ENCODE measurements at regions not wholly inside any gene's neighbourhood (a gene's known extent, or its start where the extent isn't known, plus 50 kb on each side); places are given as distances from the start of the nearest gene placed in this dataset.

- TF ChIP-seq ELF4 (CRISPR knock-in tag; IDR thresholded peaks at IDR 0.05; ENCODE audit: low read depth) = no peak
- TF ChIP-seq RELA (CRISPR knock-in tag; IDR thresholded peaks at IDR 0.05; ENCODE audit: borderline replicate concordance) = no peak
- TF ChIP-seq, protein P1, sequence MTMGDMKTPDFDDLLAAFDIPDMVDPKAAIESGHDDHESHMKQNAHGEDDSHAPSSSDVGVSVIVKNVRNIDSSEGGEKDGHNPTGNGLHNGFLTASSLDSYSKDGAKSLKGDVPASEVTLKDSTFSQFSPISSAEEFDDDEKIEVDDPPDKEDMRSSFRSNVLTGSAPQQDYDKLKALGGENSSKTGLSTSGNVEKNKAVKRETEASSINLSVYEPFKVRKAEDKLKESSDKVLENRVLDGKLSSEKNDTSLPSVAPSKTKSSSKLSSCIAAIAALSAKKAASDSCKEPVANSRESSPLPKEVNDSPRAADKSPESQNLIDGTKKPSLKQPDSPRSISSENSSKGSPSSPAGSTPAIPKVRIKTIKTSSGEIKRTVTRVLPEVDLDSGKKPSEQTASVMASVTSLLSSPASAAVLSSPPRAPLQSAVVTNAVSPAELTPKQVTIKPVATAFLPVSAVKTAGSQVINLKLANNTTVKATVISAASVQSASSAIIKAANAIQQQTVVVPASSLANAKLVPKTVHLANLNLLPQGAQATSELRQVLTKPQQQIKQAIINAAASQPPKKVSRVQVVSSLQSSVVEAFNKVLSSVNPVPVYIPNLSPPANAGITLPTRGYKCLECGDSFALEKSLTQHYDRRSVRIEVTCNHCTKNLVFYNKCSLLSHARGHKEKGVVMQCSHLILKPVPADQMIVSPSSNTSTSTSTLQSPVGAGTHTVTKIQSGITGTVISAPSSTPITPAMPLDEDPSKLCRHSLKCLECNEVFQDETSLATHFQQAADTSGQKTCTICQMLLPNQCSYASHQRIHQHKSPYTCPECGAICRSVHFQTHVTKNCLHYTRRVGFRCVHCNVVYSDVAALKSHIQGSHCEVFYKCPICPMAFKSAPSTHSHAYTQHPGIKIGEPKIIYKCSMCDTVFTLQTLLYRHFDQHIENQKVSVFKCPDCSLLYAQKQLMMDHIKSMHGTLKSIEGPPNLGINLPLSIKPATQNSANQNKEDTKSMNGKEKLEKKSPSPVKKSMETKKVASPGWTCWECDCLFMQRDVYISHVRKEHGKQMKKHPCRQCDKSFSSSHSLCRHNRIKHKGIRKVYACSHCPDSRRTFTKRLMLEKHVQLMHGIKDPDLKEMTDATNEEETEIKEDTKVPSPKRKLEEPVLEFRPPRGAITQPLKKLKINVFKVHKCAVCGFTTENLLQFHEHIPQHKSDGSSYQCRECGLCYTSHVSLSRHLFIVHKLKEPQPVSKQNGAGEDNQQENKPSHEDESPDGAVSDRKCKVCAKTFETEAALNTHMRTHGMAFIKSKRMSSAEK (CRISPR knock-in tag; IDR thresholded peaks at IDR 0.05; ENCODE audit: borderline replicate concordance) = no peak
- no peak for TF ChIP-seq NFE2L1 (CRISPR knock-in tag; IDR thresholded peaks at IDR 0.05)
- no peak for TF ChIP-seq ESRRA (CRISPR knock-in tag; IDR thresholded peaks at IDR 0.05; ENCODE audit: borderline replicate concordance)
- no peak for TF ChIP-seq OVOL2 (CRISPR knock-in tag; IDR thresholded peaks at IDR 0.05; ENCODE audit: borderline replicate concordance)
- TF ChIP-seq, protein P2, sequence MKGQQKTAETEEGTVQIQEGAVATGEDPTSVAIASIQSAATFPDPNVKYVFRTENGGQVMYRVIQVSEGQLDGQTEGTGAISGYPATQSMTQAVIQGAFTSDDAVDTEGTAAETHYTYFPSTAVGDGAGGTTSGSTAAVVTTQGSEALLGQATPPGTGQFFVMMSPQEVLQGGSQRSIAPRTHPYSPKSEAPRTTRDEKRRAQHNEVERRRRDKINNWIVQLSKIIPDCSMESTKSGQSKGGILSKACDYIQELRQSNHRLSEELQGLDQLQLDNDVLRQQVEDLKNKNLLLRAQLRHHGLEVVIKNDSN (CRISPR knock-in tag; IDR thresholded peaks at IDR 0.05) = no peak
- no peak for TF ChIP-seq GTF2I (CRISPR knock-in tag; conservative IDR thresholded peaks at IDR 0.05)
- no peak for TF ChIP-seq FOXP1 (CRISPR knock-in tag; IDR thresholded peaks at IDR 0.05; ENCODE audit: borderline replicate concordance)
- TF ChIP-seq MYBL2 (CRISPR knock-in tag; IDR thresholded peaks at IDR 0.05) = no peak
- TF ChIP-seq ZNF138 (CRISPR knock-in tag; conservative IDR thresholded peaks at IDR 0.05) = no peak
Observed at GRCh38 chr3:18018491-18019160, 276.2 kb upstream of the TBC1D5 start (continued).

DNA sequence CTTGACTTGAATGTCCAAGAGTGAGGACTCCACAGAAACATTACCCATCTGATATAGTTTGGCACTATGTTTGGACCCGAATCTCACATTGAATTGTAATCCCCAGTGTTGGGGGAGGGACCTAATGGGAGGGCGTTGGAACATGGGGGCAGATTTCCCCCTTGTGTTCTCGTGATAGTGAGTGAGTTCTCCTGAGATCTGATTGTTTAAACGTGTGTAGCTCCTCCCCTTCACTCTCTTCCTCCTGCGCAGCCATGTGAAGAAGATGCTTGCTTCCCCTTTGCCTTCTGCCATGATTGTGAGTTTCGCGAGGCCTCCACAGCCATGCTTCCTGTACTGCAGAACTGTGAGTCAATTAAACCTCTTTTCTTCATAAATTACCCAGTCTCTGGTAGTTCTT, 273.9 kb upstream of the TBC1D5 start:
- no peak overlapping the region for H3K4me3 Mint-ChIP-seq
- DNase-seq (ENCODE audit: low spot score) = no peak
- CTCF ChIA-PET = no interaction called here
- no peak for TF ChIP-seq ZNF416 (CRISPR knock-in tag; IDR thresholded peaks at IDR 0.05)
- TF ChIP-seq PRRX2 (CRISPR knock-in tag; IDR thresholded peaks at IDR 0.05) = no peak
- TF ChIP-seq IRF2 (CRISPR knock-in tag; IDR thresholded peaks at IDR 0.05; ENCODE audit: borderline replicate concordance, low read depth) = no peak
- TF ChIP-seq, protein P3, sequence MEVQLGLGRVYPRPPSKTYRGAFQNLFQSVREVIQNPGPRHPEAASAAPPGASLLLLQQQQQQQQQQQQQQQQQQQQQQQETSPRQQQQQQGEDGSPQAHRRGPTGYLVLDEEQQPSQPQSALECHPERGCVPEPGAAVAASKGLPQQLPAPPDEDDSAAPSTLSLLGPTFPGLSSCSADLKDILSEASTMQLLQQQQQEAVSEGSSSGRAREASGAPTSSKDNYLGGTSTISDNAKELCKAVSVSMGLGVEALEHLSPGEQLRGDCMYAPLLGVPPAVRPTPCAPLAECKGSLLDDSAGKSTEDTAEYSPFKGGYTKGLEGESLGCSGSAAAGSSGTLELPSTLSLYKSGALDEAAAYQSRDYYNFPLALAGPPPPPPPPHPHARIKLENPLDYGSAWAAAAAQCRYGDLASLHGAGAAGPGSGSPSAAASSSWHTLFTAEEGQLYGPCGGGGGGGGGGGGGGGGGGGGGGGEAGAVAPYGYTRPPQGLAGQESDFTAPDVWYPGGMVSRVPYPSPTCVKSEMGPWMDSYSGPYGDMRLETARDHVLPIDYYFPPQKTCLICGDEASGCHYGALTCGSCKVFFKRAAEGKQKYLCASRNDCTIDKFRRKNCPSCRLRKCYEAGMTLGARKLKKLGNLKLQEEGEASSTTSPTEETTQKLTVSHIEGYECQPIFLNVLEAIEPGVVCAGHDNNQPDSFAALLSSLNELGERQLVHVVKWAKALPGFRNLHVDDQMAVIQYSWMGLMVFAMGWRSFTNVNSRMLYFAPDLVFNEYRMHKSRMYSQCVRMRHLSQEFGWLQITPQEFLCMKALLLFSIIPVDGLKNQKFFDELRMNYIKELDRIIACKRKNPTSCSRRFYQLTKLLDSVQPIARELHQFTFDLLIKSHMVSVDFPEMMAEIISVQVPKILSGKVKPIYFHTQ (CRISPR knock-in tag; IDR thresholded peaks at IDR 0.05) = no peak
- TF ChIP-seq, protein P4, sequence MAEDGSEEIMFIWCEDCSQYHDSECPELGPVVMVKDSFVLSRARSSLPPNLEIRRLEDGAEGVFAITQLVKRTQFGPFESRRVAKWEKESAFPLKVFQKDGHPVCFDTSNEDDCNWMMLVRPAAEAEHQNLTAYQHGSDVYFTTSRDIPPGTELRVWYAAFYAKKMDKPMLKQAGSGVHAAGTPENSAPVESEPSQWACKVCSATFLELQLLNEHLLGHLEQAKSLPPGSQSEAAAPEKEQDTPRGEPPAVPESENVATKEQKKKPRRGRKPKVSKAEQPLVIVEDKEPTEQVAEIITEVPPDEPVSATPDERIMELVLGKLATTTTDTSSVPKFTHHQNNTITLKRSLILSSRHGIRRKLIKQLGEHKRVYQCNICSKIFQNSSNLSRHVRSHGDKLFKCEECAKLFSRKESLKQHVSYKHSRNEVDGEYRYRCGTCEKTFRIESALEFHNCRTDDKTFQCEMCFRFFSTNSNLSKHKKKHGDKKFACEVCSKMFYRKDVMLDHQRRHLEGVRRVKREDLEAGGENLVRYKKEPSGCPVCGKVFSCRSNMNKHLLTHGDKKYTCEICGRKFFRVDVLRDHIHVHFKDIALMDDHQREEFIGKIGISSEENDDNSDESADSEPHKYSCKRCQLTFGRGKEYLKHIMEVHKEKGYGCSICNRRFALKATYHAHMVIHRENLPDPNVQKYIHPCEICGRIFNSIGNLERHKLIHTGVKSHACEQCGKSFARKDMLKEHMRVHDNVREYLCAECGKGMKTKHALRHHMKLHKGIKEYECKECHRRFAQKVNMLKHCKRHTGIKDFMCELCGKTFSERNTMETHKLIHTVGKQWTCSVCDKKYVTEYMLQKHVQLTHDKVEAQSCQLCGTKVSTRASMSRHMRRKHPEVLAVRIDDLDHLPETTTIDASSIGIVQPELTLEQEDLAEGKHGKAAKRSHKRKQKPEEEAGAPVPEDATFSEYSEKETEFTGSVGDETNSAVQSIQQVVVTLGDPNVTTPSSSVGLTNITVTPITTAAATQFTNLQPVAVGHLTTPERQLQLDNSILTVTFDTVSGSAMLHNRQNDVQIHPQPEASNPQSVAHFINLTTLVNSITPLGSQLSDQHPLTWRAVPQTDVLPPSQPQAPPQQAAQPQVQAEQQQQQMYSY (CRISPR knock-in tag; IDR thresholded peaks at IDR 0.05) = no peak
- no peak for TF ChIP-seq NFYB (CRISPR knock-in tag; conservative IDR thresholded peaks at IDR 0.05; ENCODE audit: low read depth)
- TF ChIP-seq ZNF512 (CRISPR knock-in tag; IDR thresholded peaks at IDR 0.05; ENCODE audit: borderline replicate concordance) = no peak
- TF ChIP-seq MYBL2 (CRISPR knock-in tag; IDR thresholded peaks at IDR 0.05) = no peak
- no peak for TF ChIP-seq SMAD3 (CRISPR knock-in tag; IDR thresholded peaks at IDR 0.05; ENCODE audit: borderline replicate concordance)
- TF ChIP-seq GRHL2 (CRISPR knock-in tag; IDR thresholded peaks at IDR 0.05; ENCODE audit: insufficient replicate concordance, severe bottlenecking) = no peak
- TF ChIP-seq, protein P5, sequence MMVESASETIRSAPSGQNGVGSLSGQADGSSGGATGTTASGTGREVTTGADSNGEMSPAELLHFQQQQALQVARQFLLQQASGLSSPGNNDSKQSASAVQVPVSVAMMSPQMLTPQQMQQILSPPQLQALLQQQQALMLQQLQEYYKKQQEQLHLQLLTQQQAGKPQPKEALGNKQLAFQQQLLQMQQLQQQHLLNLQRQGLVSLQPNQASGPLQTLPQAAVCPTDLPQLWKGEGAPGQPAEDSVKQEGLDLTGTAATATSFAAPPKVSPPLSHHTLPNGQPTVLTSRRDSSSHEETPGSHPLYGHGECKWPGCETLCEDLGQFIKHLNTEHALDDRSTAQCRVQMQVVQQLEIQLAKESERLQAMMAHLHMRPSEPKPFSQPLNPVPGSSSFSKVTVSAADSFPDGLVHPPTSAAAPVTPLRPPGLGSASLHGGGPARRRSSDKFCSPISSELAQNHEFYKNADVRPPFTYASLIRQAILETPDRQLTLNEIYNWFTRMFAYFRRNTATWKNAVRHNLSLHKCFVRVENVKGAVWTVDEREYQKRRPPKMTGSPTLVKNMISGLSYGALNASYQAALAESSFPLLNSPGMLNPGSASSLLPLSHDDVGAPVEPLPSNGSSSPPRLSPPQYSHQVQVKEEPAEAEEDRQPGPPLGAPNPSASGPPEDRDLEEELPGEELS (CRISPR knock-in tag; IDR thresholded peaks at IDR 0.05) = no peak

More for the DNA sequence above, 273.9 kb upstream of the TBC1D5 start:
- Mint-ChIP-seq H3K4me1 (peaks cover 10% of the 10 kb centered on the region), H3K36me3 (peaks cover 29% of the 10 kb centered on the region), H3K27me3 (ENCODE audit: low read depth) (no peaks in the 10 kb centered on the region), H3K9me3 (peaks cover 21% of the 10 kb centered on the region), H3K27ac (no peak overlapping the region)
- POLR2A ChIA-PET = no interaction called here
- ATAC-seq = no peak

All from WTC11 (cell line).